ENCODE measurements at regions not wholly inside any gene's neighbourhood (a gene's known extent, or its start where the extent isn't known, plus 50 kb on each side); places are given as distances from the start of the nearest gene placed in this dataset.
"Not testable (repeated sequence)": the region's sequence is repeated elsewhere in the genome, so short reads cannot be mapped to it uniquely, and the experiment has no call there.

GRCh38 chr10:59454171-59454919 lies 92.0 kb upstream of the FAM13C start:
- Histone ChIP-seq H3K9me3 (ENCODE audit: control insufficient read depth in 1 of 2, low read length in 2 of 2) (no peaks in the 10 kb centered on the region), H3K27ac (ENCODE audit: low read length) (no peak overlapping the region), H3K4me3 (ENCODE audit: low read depth in 1 of 2, low read length in 2 of 2) (no peak overlapping the region), H3K36me3 (ENCODE audit: control insufficient read depth in 1 of 2, insufficient read depth in 2 of 2, low read length in 2 of 2) (no peaks in the 10 kb centered on the region), H3K4me1 (ENCODE audit: control insufficient read depth in 1 of 2, insufficient read depth in 2 of 2, low read length in 2 of 2) (peaks cover 0 to 3% of the 10 kb centered on the region in 2 donors), H3K27me3 (ENCODE audit: low read depth, low read length) (no peaks in the 10 kb centered on the region)

- H3K36me3 ChIP-seq (ENCODE audit: control insufficient read depth in 1 of 2, insufficient read depth in 2 of 2, low read length in 2 of 2), result no peaks in the 10 kb centered on the region
- H3K27me3 ChIP-seq (ENCODE audit: low read depth, low read length), result no peaks in the 10 kb centered on the region
- no peaks in the 10 kb centered on the region for H3K9me3 ChIP-seq (ENCODE audit: control insufficient read depth in 1 of 2, low read length in 2 of 2)
- no peak overlapping the region for H3K4me3 ChIP-seq (ENCODE audit: low read depth in 1 of 2, low read length in 2 of 2)
- no peaks in the 10 kb centered on the region for H3K4me1 ChIP-seq (ENCODE audit: control insufficient read depth in 1 of 2, insufficient read depth in 2 of 2, low read length in 2 of 2)
- no peak overlapping the region for H3K27ac ChIP-seq (ENCODE audit: low read length)
Observed at GRCh38 chr10:59448616-59449015, 86.3 kb upstream of the FAM13C start.

GRCh38 chr10:59435707-59436106 lies 73.4 kb upstream of the FAM13C start:
- Histone ChIP-seq H3K27ac (ENCODE audit: low read length) (no peak overlapping the region), H3K4me1 (ENCODE audit: control insufficient read depth in 1 of 2, insufficient read depth in 2 of 2, low read length in 2 of 2) (peaks cover 0 to 16% of the 10 kb centered on the region in 2 donors), H3K4me3 (ENCODE audit: low read depth in 1 of 2, low read length in 2 of 2) (no peak overlapping the region), H3K9me3 (ENCODE audit: control insufficient read depth in 1 of 2, low read length in 2 of 2) (no peaks in the 10 kb centered on the region), H3K27me3 (ENCODE audit: low read depth, low read length) (no peaks in the 10 kb centered on the region), H3K36me3 (ENCODE audit: control insufficient read depth in 1 of 2, insufficient read depth in 2 of 2, low read length in 2 of 2) (no peaks in the 10 kb centered on the region)

GRCh38 chr10:59434463-59435321 lies 72.3 kb upstream of the FAM13C start:
- H3K4me1 ChIP-seq (ENCODE audit: control insufficient read depth in 1 of 2, insufficient read depth in 2 of 2, low read length in 2 of 2), result peaks cover 0 to 16% of the 10 kb centered on the region in 2 donors
- no peaks in the 10 kb centered on the region for H3K27me3 ChIP-seq (ENCODE audit: low read depth, low read length)
- H3K27ac ChIP-seq (ENCODE audit: low read length), result no peak overlapping the region
- no peaks in the 10 kb centered on the region for H3K36me3 ChIP-seq (ENCODE audit: control insufficient read depth in 1 of 2, insufficient read depth in 2 of 2, low read length in 2 of 2)
- H3K9me3 ChIP-seq (ENCODE audit: control insufficient read depth in 1 of 2, low read length in 2 of 2), result no peaks in the 10 kb centered on the region
- H3K4me3 ChIP-seq (ENCODE audit: low read depth in 1 of 2, low read length in 2 of 2), result no peak overlapping the region

- H3K9me3 ChIP-seq (ENCODE audit: control insufficient read depth in 1 of 2, low read length in 2 of 2), result no peaks in the 10 kb centered on the region
- H3K36me3 ChIP-seq (ENCODE audit: control insufficient read depth in 1 of 2, insufficient read depth in 2 of 2, low read length in 2 of 2), result no peaks in the 10 kb centered on the region
- H3K27me3 ChIP-seq (ENCODE audit: low read depth, low read length), result no peaks in the 10 kb centered on the region
- H3K4me3 ChIP-seq (ENCODE audit: low read depth in 1 of 2, low read length in 2 of 2), result no peak overlapping the region
- H3K27ac ChIP-seq (ENCODE audit: low read length), result no peak overlapping the region
- H3K4me1 ChIP-seq (ENCODE audit: control insufficient read depth in 1 of 2, insufficient read depth in 2 of 2, low read length in 2 of 2), result peaks cover 0 to 16% of the 10 kb centered on the region in 2 donors
Observed at GRCh38 chr10:59433720-59434428, 71.5 kb upstream of the FAM13C start.

- no peak overlapping the region for H3K27ac ChIP-seq (ENCODE audit: low read length)
Observed at GRCh38 chr10:59432207-59432900, 70.0 kb upstream of the FAM13C start.

GRCh38 chr10:59413795-59414194 lies 51.4 kb upstream of the FAM13C start:
- not testable (repeated sequence) for H3K4me1 ChIP-seq (ENCODE audit: control insufficient read depth in 1 of 2, insufficient read depth in 2 of 2, low read length in 2 of 2); H3K4me3 ChIP-seq (ENCODE audit: low read depth in 1 of 2, low read length in 2 of 2); H3K27ac ChIP-seq (ENCODE audit: low read length); H3K36me3 ChIP-seq (ENCODE audit: control insufficient read depth in 1 of 2, insufficient read depth in 2 of 2, low read length in 2 of 2); H3K27me3 ChIP-seq (ENCODE audit: low read depth, low read length); H3K9me3 ChIP-seq (ENCODE audit: control insufficient read depth in 1 of 2, low read length in 2 of 2)

More at GRCh38 chr10:59432207-59432900, 70.0 kb upstream of the FAM13C start:
- no peak overlapping the region for H3K4me3 ChIP-seq (ENCODE audit: low read depth in 1 of 2, low read length in 2 of 2)
- no peaks in the 10 kb centered on the region for H3K36me3 ChIP-seq (ENCODE audit: control insufficient read depth in 1 of 2, insufficient read depth in 2 of 2, low read length in 2 of 2)
- no peaks in the 10 kb centered on the region for H3K9me3 ChIP-seq (ENCODE audit: control insufficient read depth in 1 of 2, low read length in 2 of 2)
- peaks cover 0 to 16% of the 10 kb centered on the region in 2 donors for H3K4me1 ChIP-seq (ENCODE audit: control insufficient read depth in 1 of 2, insufficient read depth in 2 of 2, low read length in 2 of 2)
- H3K27me3 ChIP-seq (ENCODE audit: low read depth, low read length), result no peaks in the 10 kb centered on the region

All from muscle layer of duodenum (tissue), 2 donors.